ENCODE measurements at regions not wholly inside any gene's neighbourhood (a gene's known extent, or its start where the extent isn't known, plus 50 kb on each side); places are given as distances from the start of the nearest gene placed in this dataset.

DNA sequence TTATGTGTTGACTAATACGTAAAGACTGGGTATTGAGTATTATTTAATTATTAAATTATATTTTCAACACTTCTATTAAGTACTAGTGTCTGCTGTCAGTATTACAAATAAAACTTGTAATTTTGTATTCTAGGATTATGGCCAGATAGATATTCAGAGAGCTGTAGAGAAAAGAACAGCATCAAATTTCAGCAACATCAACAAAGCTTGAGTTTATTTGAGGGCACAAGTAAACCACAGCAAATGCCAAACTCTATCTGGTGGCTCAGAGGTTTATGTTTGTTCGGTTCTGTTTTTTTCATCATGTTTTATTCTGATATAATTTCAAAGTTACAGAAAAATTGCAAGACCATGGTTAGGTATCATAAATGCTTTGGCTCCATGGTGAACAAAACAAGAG, 1530.5 kb downstream of the PCDH18 start:
- DNase-seq: no peak

DNA sequence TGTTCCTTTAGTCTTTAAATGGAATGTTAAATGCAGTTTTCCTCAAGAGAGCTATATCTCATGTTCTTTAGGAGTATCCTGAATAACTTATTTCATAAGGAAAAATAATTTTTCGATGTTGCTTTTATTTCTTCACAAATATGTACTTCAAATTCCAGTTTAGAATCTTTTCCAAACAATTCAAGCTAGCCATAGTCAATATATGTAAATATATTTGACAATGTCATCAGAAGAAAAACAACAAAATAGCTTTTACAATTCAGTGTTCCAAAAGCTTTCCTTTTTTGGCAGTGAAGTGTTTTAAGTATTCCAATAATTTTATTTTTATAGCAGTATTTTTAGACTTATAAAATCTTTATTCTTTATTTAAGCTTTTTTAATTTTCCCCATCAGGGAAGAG, 1532.0 kb downstream of the PCDH18 start:
- DNase-seq: no peak

DNA sequence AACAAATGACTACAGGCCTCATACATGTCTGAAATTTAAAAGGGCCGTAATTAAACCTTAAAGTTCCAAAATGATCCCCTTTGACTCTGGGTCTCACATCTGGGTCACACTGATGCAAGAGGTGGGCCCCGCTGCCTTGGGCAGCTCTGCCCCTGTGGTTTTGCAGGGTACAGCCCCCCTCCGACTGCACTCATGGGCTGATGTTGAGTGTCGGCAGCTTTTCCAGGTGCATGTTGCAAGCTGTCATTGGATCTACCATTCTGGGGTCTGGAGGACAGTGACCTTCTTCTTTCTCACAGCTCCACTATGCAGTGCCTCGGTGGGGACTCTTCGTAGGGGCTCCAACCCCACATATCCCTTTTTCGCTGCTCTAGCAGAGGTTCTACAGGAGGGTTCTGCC, 1537.9 kb downstream of the PCDH18 start:
- no peak for DNase-seq

DNA sequence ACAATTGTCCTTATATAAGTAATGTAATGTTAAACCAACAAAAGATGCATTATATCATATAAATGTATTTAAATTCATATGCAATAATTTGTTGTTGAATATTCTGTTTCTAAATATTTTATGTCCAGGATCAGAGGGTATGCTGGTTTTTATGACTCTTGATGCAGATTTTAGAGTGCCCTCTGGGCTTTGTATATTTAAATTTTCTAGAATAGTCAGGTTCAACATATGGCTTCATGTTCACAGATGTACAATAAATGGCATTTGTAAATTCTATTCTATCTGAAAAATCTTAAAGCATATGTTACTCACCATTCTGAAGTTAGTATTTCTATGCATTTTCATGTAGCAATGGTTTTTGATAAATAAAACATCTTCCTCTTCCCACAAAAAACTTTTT, 1555.4 kb downstream of the PCDH18 start:
- no peak for DNase-seq

DNA sequence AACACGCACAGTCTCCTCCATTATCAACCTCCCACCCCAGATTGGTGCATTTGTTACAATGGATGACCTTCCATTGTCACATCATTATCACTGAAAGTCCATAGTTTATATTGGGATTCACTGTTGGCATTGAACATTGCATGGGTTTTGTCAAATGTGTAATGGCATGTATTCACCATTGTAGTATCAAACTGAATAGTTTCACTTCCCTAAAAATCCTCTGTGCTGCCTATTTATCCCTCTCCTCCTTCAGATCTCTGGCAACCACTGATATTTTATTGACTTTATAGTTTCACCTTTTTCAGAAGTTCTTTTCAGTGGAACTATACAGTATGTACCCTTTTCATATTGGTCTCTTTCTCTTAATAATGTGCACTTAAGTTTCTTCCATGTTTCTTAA, 1565.4 kb downstream of the PCDH18 start:
- DNase-seq: no peak

DNA sequence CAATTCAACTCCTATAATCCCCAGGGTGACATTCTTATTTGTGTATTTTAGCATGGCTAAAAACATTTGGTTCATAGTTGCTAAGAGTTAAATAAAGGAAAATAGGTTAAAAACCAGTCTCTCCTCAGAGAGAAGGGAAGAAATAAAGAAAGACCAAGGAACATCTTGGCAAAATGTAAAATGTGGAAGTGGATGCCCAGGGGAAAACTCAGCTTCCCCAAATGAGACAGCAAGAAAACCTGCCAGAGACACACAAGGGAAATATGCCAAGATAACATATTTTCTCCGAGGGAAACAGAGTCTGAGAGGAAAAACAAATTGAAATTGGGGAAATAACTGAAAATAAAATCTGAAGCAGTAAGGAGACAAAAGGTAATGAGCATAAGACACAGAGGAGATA, 1569.3 kb downstream of the PCDH18 start:
- no peak for DNase-seq

DNA sequence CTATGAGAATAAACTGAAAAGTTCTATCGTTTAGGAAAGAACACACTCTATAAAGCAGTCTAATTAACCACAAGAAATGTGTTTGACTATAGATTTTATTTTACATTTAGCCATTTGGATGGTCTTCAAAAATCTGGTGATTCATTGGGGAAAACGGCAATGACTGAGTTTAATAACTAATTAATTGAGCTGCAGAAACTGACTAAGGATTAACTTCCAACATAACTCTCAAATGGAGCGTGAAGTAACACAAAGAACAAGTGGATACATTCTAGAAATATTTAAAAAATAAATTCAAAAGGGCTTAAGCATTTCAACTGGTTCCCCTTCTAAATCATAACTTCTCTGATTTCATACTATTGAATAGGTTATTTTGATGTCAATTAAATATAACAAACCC, 1582.4 kb downstream of the PCDH18 start:
- no peak for DNase-seq

DNA sequence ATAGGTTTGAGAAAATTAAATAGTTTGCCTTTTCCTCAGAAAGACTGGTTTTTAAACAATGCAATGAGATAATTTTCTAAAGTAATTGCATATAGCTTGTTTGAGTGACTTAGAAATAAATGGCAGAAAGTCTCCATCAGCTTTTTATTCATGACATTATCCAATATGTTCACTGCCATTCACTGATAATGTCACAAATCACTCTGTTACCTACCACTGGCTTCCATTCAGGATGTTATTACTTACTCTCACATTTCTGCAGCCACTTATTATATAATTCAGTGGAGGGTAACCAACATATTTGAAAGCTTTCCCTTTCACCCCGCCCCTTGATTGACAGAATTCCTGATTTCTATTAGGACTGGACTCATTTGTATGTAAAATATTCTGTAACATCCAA, 1583.5 kb downstream of the PCDH18 start:
- DNase-seq: no peak

DNA sequence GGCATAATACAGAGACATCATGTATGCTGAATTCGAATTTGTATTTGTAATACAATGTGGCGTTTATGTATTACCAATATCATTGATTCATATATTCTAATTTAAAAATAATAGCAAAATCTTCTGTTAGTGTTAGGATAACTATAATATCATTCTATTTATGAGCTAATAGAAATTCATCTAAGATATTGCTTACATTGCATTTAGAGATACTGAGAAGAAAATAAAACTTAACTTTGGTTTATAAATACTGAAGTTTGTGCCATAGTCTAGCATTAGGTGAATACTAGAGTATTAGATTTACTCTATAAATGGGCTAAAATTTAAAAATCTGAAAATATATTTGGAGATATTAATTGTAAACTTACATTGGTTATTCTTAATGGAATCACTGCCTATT, 1590.6 kb downstream of the PCDH18 start:
- DNase-seq: no peak

DNA sequence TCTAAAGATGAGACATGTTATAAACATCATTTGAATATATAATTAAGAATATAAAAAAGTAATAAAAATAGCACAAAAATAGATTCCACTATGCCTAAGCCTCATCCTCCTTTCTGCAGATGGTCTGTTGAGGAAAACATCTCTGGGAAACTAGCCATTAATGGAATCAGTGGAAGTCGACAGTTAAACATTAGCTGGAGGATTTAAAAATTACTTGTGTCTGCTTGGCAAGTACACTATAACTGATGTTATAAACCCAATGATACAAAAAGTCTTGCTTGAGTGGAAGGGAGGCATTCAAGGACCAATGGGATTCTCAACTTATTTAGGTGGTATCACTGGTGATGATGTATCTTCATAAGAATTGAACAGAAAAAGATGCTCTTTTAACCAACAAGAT, 1598.3 kb downstream of the PCDH18 start:
- DNase-seq: no peak

DNA sequence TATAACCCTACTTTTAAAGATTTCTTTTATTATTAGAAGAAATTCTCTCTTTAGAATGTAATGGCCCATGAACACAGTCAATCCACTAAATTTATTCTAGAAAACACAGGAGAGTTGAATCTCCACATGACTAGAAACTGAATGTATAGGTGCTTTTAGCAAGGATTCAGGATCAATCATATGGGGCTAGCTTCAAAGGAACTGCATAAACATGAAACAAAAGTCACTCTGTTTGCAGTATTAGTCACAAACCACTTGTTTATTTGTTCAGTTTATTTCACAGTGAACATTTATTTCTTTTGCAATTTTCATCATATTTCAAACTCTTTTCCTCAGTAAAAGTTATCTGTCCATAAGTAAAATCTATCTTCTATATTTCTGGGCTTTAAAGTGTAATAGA, 1604.6 kb downstream of the PCDH18 start:
- DNase-seq: no peak

DNA sequence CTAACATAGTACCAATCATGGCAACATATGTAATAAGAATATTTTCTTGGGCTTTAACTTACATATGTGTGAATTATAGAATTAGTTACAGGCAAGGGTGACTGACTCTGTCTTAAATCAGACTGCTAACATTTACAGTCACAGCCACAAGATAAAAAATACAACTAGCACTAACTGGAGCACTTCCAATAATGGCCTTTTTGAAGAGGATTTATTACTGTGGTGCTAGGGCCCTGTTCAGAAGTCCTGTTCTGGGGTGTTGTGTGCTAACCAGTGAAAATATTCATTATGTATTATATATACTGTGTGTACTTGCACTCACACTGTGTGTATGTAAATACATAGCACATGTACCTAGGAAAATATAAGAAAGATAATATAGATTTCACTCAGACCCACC, 1611.2 kb downstream of the PCDH18 start:
- no peak for DNase-seq

DNA sequence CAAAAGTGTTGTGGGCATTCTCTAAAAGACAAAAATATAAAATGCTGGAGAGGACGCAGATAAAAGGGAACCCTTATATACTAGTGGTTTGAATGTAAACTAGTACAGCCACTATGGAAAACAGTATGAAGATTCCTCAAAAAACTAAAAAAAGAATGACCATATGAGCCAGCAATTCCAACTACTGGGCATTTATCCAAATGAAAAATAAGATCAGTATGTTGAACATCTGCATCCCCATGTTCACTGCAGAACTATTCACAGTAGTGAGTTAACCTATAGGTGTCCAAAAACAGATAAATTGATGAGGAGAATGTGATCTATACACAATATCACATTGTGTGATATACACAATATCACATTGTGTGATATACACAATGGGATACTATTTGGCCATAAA, 1615.3 kb downstream of the PCDH18 start:
- DNase-seq: no peak

DNA sequence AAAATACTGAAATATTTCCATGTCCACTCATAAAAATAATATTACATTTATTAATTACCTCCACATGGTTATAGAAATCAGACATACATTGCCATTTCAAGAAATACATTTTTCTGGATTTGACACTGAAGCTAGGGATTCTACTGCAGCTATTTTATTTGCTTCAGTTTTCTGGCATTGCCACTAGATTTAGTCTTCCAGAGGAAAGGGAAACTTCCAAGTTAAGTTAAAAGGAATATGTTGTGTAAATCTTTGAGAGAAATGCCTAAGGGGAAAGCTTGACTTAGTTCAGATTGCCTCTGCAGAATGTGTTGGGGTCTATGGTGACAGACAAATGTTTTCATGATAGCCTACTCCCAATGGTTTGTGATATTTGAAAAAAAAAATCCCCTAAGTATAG, 1631.3 kb downstream of the PCDH18 start:
- no peak for DNase-seq

DNA sequence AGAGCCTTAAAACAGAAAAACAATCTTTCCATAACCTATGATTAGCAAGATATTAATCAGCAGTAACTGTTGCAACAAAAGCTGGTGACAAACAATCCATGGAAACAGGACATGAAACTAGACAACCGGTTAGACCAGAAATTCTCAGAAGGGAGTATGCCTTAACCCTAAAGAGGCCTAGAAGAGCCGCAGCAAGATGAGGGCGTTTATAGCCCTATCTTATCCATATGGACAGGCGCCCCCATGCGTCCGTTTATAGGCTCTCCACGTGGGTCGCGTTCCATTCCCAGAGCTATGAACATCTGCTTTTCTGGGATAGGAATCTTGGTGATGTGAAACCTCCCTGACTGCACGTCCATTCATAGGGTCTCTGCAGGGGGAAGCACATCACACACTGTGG, 1662.7 kb upstream of the PABPC4L start:
- DNase-seq: peak; percentile 16

DNA sequence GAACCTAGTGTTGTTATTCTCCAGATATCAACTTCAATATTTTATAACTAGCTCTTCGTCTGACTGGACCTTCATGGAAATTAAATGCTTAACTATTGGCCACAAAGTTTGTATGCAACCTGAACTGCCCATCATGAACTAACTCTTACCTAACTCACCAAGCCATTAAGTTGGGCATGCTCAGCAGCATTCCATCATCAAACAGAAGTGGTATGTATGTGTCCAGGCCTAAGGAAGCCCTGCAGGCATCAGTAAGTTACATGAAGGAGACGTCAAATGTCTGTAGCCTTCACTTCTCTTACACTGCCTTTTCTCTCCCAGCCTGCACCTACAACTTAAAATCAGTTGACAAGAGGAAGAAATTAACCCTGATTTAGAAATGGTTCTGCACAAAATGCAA, 1639.2 kb upstream of the PABPC4L start:
- DNase-seq: no peak

DNA sequence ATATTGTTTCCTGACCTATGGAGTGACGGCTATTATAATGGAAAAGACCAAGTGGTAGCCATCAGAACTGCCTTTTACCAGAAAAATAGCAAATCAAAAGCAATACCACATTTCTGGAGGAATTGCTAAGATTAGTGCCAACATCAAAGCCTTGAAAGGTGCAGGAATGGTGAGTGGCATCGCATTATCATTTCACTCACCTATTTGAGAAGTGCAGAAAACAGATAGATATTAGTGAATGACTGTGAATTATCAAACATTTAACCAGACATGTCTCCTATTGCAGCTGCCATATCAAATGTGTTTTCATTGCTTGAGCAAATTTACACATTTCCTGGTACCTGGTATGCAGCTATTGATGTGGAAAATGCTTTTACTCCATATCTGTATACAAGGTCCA, 1638.1 kb upstream of the PABPC4L start:
- no peak for DNase-seq

DNA sequence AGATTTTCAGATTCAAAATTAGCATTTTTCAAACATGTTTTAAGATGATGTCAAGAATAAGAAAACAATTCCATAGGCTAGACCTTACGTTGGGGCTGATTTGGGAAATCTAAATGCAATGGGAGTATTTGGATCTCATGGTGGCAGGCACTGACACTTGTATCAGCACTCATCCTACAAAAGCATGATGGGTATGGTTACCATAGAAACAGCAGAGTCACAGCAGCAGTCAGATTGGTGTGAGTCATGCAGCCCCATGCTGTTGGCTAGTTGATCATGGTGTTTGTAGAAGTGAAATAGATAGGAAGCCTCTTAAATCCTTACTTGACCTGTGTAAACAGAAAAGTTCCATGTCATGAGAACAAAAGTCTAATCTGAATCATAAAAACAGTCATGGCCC, 1637.3 kb upstream of the PABPC4L start:
- no peak for DNase-seq

DNA sequence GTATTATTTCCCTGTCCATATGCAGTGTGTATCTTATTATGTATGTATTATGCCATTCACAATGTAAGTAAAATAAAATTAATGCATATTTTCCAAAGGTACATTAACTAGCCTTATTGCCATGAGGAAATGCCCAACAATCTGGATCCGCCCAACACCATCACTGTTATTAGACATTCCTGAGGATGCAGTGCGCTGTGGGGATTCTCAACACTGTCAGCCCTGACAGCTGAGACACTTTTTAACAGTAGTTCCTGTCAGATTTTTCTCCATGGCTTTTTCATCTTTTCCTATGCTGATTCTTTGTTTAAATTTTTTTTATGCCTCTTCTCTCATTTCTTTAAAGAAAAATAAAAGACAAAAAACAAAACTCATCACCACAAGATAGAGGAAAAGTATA, 1632.9 kb upstream of the PABPC4L start:
- no peak for DNase-seq

DNA sequence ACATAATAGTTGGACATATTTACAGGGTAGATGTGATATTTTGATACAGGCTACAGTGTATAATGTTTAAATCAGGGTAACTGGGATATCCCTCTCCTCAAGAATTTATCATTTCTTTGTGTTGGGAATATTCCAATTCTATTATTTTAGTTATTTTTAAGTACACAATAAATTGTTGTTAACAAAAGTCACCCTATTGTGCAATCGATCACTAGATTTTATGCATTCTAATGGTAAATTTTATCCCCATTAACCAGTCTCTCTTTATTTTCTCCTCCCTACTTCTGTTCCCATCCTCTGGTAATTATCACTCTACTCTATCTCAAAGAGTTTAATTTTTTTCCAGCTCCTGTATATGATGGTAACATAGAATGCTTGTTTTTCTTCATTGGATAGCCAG, 1631.9 kb upstream of the PABPC4L start:
- DNase-seq: no peak

DNA sequence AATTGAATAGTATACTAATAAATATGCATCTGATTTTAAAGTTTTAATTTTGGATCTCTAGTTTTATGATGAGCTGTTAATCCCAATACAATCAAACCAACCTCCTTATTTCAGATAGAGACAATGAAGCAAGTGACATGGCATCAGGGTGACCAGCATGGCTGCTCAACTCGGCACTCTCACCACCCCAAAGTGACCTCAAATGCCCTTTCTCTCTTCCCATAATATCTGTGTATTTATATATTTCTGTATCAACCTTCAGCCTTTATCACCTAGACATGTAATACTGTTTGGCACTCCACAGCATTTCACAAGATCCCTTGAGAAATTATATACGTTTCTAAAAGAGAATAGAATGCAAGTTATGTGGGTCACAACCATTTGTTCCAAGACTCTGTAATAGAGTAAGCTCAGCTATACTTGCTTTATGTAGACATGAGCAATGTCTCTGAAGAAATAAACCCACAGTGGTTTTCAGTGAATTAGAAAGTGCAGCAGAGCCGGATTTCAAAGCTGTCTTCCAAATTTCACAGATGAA, 1623.2 kb upstream of the PABPC4L start:
- DNase-seq: no peak

DNA sequence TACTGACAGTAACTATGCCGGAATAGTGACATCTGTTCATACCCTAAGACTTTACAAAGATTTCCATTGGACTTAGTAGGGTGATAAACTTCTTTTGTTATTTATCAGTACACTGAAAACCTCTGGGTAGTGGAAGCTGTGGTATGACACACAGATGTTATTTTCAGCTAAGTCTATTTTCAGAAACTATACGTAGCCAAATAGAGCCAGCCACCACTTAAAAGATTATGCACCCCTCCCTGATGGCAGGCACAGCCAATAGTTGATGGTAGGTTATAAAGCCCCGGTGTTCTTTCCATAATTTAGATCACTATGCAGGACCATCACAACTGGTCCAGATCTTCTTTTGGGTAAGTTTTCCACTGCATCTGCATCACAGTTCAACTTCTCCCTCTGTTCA, 1603.2 kb upstream of the PABPC4L start:
- DNase-seq: no peak

DNA sequence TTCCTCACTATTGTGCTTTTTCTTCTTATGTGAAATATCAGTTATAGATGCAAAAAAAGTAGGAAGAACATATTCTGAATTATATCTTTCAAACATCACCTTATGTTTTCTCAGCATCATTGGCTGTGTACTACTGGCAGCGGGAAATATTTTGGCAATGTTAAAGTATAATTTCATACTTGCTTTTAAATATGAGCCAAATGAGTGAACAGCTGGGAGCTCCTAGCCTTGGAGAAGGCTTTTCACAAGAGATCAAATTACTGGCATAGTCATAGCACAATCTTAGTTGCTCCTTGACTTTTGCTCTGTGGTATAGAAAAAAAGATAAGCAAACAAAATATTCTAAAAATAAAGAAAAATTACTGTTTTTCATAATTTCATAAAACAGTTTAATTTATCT, 1575.8 kb upstream of the PABPC4L start:
- DNase-seq: no peak

DNA sequence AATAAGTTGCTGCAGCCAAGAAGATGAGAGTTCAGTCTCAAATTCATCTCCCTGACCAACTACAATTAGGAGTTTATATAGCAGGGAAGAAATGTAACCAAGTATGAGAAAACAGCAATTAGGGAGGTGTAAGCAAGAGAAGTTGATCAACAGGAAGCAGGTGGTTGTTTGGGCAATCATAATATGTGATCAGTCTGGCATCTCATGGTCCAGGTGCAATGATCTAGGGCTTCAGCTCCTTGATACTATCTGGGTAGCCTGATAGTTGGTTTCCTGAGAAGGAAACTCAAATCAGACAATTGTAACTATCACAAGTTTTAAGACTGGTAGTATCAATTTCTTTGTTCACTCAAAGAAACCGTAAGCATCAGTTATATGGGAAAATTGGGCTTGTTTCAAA, 1574.3 kb upstream of the PABPC4L start:
- no peak for DNase-seq

DNA sequence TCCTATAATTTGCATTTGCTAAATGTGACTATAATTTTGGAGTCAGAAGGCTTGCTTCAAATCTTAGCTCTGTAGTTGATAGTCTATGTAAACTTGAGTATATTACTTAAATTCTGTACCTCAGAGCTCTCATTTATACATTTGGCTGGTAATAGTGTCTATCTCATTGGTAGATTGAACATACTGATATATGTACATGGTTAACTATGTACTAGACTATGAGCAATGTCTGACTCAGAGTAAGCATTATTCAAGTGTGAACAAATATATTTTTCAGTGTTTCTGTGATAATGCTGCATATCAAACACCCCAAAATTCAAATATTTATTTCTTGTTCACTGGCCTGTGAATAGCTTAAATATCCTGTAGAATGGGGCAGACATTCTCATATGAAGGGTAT, 1568.9 kb upstream of the PABPC4L start:
- no peak for DNase-seq

DNA sequence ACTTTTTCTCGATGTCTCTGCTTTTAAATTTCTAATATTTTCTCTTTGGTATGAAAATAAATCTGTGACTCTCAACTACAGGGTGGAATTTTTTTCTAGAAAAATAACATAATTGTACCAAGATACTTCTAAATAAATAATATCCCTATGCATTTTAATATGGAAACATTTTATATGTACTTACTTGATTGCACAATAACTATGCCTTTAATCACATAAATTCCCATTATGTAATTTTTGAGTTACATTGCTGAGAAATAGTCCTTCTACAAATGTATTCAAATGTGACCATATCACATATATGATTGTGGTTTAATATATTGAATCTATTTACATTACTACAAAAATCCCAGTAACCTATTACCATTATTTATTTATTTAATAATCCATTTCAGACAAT, 1543.3 kb upstream of the PABPC4L start:
- DNase-seq: no peak
